Ovary (tissue), 7 donors: ENCODE measurements at regions not wholly inside any gene's neighbourhood (a gene's known extent, or its start where the extent isn't known, plus 50 kb on each side); places are given as distances from the start of the nearest gene placed in this dataset.

Experiments used
- DNase-seq, 5 donors: peaks; one replicate each; pipeline ENCODE4 v3.0.0-alpha.2; 2019 to 2020
- H3K27ac ChIP-seq, 2 donors: fragments of 200-600 bp; one replicate each; pipeline versions ENCODE4 v1.5.1 to v1.8.0; 2019 to 2022
- H3K27me3 ChIP-seq: fragments of 200-600 bp; one replicate; pipeline ENCODE4 v1.8.0; 2022
- H3K36me3 ChIP-seq: fragments of 200-600 bp; sonication (generic); one replicate; pipeline ENCODE4 v1.5.1; 2019
- H3K4me1 ChIP-seq: one replicate; pipeline ENCODE4 v1.8.1; 2013; ENCODE audit warnings: mild to moderate bottlenecking, moderate library complexity; ENCODE audit not compliant: insufficient read depth
- H3K4me3 ChIP-seq: fragments of 200-600 bp; sonication (generic); one replicate; pipeline ENCODE4 v1.5.1; 2017
- H3K9me3 ChIP-seq, 2 donors: fragments of 200-600 bp in 1 of 2; sonication (generic) in 1 of 2; one replicate each; pipeline versions ENCODE4 v1.5.1 to v1.8.1; 2013 to 2019; ENCODE audit warnings: mild to moderate bottlenecking in 1 of 2, moderate library complexity in 1 of 2
- EP300 ChIP-seq: sonication (generic); formaldehyde crosslinking; IDR thresholded peaks from one replicate; pipeline ENCODE4 v1.6.1; 2017; ENCODE audit warnings: antibody characterized with exemption
- POLR2A ChIP-seq: fragments of 450-650 bp; IDR thresholded peaks from one replicate; pipeline ENCODE4 v1.6.1; 2017; ENCODE audit warnings: antibody characterized with exemption, mild to moderate bottlenecking, moderate library complexity
- WGBS, 3 donors: extraction: QIAGEN DNeasy Blood & Tissue Kit in 1 of 3; methylation state at CpG; one replicate each; pipeline versions ENCODE4 v1.1.5 to v1.1.7; 2013 to 2017; 5-methylcytosine and 5-hydroxymethylcytosine counted together
- intact Hi-C, 4 donors: fragments of 100-400 bp; cut with DNase I; formaldehyde crosslinking; loops; one replicate each; pipeline versions ENCODE4 v1.11.0 to v1.15.1; 2022 to 2023
- TF ChIP-seq, protein P1 (sequence below), 3 donors: fragments of 450-650 bp in 2 of 3; fragments of 200-600 bp in 1 of 3; IDR thresholded peaks; one replicate each; pipeline versions ENCODE4 v1.5.1 to v1.8.0; 2016 to 2022; ENCODE audit warnings: antibody characterized with exemption in 3 of 3, mild to moderate bottlenecking in 1 of 3
- donor health status: DM: no; HTN: no; CAD: no; lungs with moderate emphysema.
- donor health status: DM: no; HTN: no; CAD: no.
- donor health status: Bipolar disorder and iron deficiency.
- donor health status: DM: no; HTN: no; CAD: no.
- donor health status: DM: yes; HTN: yes; CAD: no.

DNA sequence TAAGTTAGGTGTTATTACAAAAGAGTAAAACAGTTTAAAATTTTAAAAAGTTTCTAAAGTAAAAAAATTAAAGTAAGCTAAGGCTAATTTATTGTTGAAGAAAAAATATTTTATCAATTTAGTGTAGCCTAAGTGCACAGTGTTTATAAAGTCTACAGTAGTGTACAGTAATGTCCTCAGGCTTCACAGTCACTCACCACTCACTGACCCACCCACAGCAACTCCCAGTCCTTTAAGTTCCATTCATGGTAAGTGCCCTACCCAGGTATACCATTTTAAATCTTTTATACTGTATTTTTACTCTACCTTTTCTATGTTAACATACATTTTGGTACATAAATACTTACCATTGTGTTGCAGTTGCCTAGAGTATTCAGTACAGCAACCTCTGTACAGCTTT, 120.3 kb upstream of the DKK2 start:
- intact Hi-C loops = no loop called here
- TF ChIP-seq EP300 = no peak
- TF ChIP-seq, protein P1, sequence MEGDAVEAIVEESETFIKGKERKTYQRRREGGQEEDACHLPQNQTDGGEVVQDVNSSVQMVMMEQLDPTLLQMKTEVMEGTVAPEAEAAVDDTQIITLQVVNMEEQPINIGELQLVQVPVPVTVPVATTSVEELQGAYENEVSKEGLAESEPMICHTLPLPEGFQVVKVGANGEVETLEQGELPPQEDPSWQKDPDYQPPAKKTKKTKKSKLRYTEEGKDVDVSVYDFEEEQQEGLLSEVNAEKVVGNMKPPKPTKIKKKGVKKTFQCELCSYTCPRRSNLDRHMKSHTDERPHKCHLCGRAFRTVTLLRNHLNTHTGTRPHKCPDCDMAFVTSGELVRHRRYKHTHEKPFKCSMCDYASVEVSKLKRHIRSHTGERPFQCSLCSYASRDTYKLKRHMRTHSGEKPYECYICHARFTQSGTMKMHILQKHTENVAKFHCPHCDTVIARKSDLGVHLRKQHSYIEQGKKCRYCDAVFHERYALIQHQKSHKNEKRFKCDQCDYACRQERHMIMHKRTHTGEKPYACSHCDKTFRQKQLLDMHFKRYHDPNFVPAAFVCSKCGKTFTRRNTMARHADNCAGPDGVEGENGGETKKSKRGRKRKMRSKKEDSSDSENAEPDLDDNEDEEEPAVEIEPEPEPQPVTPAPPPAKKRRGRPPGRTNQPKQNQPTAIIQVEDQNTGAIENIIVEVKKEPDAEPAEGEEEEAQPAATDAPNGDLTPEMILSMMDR (IDR thresholded peaks at IDR 0.05) = no peak
- no peak for TF ChIP-seq POLR2A
- Histone ChIP-seq H3K4me1 (no peaks in the 10 kb centered on the region), H3K9me3 (no peaks in the 10 kb centered on the region), H3K36me3 (no peaks in the 10 kb centered on the region), H3K27me3 (no peaks in the 10 kb centered on the region), H3K4me3 (no peak overlapping the region), H3K27ac (no peak overlapping the region)
- no peak for DNase-seq

DNA sequence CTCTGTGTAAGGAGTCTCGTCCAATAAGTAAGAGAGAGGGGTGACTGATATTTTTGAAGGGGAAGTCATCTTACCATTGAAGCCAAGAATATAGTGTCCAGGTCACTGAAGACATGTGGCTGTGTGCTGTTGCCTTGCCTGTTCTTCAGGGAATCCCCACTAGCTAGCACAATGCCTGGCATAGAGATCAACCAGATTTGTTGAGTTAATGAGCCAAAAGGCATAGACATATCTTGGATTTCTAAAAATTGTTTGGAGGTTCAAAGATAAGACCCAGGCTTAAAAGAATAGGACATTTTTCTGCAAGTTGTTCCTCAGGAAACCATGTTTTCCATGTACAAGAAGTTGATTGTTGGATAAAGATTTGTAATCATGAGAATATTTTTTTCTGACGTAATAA, 119.3 kb upstream of the DKK2 start:
- H3K27me3 ChIP-seq = no peaks in the 10 kb centered on the region
- no peak for DNase-seq
- no peak overlapping the region for H3K4me3 ChIP-seq
- TF ChIP-seq POLR2A = no peak
- TF ChIP-seq, protein P1 (IDR thresholded peaks at IDR 0.05) = no peak
- no peak for TF ChIP-seq EP300
- no peaks in the 10 kb centered on the region for H3K9me3 ChIP-seq
- no peak overlapping the region for H3K27ac ChIP-seq
- no peaks in the 10 kb centered on the region for H3K4me1 ChIP-seq
- intact Hi-C loops = no loop called here
- 70 to 80% (median 72%) methylated on average over 2 of the region's 2 CpGs for WGBS, 3 donors
- no peaks in the 10 kb centered on the region for H3K36me3 ChIP-seq

DNA sequence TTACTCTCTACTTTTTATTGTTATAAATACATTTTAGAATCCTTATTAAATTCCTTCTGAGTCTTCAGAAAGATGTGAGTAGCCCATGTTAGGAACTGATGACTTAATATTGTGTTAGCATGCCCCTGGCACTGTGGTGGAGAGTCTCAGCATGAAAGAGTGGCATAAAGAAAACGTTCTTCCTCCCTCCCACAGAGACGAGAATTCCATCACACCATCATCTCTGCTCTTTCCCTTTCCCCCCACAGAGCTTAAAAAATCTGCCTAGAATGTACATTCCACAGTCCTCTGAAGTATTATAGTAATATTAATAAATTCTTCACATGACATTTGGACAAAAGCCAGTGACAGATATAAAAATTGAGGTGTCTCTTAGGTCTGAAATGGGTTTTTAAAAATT, 117.8 kb upstream of the DKK2 start:
- Histone ChIP-seq H3K27me3 (no peaks in the 10 kb centered on the region), H3K4me1 (no peaks in the 10 kb centered on the region), H3K36me3 (no peaks in the 10 kb centered on the region), H3K4me3 (no peak overlapping the region), H3K27ac (no peak overlapping the region), H3K9me3 (no peaks in the 10 kb centered on the region)
- intact Hi-C loops = no loop called here
- DNase-seq = no peak
- TF ChIP-seq, protein P1 (IDR thresholded peaks at IDR 0.05) = no peak
- no peak for TF ChIP-seq POLR2A
- no peak for TF ChIP-seq EP300
- WGBS, 3 donors = 21 to 38% (median 23%) methylated on average over 2 of the region's 2 CpGs

DNA sequence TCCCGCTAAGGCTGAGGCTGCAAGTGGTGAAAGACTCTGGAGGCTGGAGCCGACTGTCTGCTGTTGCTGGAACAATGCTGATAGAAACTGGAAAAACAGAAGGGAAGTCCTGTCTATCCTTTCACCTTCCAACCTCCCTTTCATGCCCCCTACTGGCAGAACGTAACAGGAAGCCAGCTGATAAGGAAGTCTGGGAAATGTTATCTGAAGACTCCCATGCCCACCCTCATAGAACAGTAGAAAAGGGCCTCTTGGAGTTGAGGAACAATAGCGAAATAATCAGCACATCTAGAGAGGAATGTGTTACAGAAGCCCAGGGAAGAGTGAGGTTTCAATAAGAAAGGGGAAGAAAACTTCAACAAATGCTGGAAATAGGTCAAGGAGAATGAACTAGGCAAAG, 117.1 kb upstream of the DKK2 start:
- 51 to 62% (median 57%) methylated on average over 4 of the region's 4 CpGs for whole genome bisulfite sequencing, 3 donors
- TF ChIP-seq POLR2A = no peak
- TF ChIP-seq, protein P1 (IDR thresholded peaks at IDR 0.05) = no peak
- no peak for TF ChIP-seq EP300
- Histone ChIP-seq H3K9me3 (no peaks in the 10 kb centered on the region), H3K27ac (no peak overlapping the region), H3K4me3 (no peak overlapping the region), H3K27me3 (no peaks in the 10 kb centered on the region), H3K36me3 (no peaks in the 10 kb centered on the region), H3K4me1 (no peaks in the 10 kb centered on the region)
- no peak for DNase-seq
- intact Hi-C loops = no loop called here

DNA sequence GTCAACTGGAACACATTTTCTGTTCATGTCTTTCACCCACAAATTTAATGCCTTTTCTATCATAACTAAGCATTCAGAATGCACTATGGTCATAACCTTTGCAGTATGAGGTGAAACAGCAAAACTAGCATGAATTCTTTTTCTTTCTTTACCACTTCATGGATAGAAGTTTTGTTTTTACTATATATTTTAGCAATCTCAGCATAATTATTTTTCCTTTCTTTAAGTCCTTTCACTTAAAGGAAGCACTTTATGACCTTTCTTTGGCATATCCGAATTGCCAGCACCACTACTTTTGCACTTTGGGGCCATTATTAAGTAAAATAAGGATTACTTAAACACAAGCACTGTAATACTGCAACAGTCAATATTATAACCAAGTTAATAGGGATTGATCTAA, 115.1 kb upstream of the DKK2 start:
- intact Hi-C loops = no loop called here
- TF ChIP-seq, protein P1 (IDR thresholded peaks at IDR 0.05) = no peak
- TF ChIP-seq EP300 = no peak
- TF ChIP-seq POLR2A = no peak
- Histone ChIP-seq H3K4me1 (no peaks in the 10 kb centered on the region), H3K27me3 (no peaks in the 10 kb centered on the region), H3K27ac (no peak overlapping the region), H3K9me3 (no peaks in the 10 kb centered on the region), H3K4me3 (no peak overlapping the region), H3K36me3 (no peaks in the 10 kb centered on the region)
- DNase-seq = no peak
- 91 to 98% (median 93%) methylated on average over 1 of the region's 1 CpG for WGBS, 3 donors
